Stimulated activated CD4-positive, alpha-beta T cell treated with anti-CD3 and anti-CD28 coated beads, Interleukin-4, amount 100 ng/mL, for 1 hour (primary cell): ENCODE measurements at regions not wholly inside any gene's neighbourhood (a gene's known extent, or its start where the extent isn't known, plus 50 kb on each side); places are given as distances from the start of the nearest gene placed in this dataset.
"Not testable (repeated sequence)": the region's sequence is repeated elsewhere in the genome, so short reads cannot be mapped to it uniquely, and the experiment has no call there.

Experiments used
- DNase-seq: peaks from one replicate; pipeline ENCODE4 v3.0.0-alpha.2; 2020

DNA sequence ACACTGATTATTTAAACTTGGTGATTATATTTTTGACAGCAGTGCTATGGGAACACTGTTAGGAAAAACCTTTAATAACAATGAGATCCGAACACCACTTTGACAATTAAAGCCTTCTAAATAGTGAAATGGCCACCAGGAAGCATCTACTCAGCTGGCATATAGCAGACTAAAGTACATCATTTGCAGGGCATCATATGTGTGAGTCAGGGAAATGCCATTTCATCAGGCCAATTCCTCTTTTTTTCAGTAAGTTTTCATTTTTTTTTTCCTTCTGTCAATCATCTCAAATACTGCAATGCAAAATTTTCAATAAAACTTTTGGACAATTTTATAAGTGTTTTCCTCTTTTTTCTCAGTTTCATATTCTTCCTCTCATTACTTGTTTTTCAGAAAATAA lies 521.4 kb upstream of the SEMA3D start:
- DNase-seq = no peak

DNA sequence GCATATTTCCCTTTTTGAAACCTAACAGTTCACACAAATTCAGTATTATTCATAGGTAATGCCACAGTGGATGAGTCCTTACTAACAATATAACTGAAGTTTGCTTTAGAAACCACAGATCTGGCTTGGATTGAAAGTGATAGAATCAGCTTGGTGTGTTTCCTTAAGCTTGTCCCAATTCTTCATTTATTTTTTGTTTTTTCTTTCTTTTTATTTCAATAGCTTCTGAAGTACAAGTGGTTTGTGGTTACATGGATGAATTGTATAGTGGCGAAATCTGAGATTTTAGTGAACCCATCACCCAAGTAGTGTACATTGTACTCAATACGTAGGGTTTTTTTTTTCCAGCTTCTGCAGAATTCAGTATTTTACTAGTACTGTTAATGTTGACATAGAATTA lies 518.2 kb upstream of the SEMA3D start:
- DNase-seq = no peak

DNA sequence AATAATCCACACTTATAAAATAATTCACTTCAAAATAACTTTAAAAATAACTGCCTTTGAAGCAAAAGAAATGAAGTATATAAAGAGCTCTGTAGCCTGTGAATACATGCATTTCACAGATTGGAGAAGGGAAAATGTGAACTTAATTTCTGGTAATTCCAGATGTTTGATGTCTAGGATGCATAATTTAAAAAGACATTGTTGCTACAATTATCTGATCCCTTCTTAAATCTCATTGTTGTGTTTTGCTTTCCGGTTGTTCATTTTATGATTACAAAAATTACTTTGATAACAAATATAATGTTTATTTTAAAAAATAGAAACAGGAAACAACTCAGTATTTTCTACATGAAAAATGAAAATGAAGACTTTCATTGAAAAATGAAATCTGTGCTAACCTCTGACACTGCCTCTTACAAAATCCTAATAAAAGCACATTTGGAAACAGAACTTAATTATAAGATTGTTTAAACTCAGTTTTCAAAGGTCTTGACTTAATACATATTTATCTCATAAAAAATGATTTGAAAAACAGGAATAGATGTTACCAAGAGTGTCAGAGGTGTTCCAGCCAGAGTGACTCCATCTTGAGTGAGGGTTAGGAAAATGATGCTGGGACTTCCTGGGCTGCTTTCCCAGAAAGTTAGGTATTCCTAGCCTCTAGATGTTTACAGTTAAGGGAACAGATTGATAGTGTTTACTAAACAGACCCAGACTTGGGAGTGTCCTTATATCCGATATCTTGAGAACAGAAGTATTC lies 516.6 kb upstream of the SEMA3D start:
- DNase-seq = no peak

DNA sequence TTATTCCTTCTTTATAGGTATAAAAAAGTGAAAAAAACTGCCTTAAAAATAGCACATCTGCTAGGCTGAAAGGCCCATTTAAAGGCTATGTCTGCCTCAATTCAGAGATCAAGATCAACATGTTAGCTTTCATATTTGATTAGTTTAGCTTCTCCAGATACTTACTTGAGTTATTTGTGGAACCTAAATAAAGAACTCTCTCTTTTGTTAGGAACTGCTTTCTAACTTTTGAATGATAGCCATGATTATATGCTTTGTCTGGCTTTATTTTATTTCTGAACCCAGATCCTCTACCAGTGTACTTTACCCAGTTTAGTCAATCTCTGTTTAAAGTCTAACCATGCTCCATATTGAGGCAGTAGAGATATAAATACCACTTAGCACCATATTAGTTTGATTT lies 515.5 kb upstream of the SEMA3D start:
- no peak for DNase-seq

DNA sequence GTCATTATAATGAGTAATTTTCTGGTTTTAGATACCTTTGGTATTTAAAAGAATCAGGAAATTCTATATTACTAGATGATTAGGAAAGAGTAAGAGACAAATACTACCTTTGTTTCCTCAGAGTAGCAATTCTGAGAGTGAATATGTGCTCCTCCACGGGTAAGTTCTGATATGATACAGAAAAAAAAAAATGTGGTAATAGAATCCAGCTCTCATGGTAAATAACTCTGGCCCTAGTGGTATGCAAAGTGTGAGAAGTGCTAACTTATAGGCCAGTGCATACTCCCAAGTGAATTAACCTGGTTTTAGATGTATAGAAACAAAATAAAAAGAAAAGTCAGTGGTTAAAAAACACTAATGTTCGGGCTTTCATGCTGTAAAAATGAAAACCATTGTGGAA lies 512.6 kb upstream of the SEMA3D start:
- no peak for DNase-seq

DNA sequence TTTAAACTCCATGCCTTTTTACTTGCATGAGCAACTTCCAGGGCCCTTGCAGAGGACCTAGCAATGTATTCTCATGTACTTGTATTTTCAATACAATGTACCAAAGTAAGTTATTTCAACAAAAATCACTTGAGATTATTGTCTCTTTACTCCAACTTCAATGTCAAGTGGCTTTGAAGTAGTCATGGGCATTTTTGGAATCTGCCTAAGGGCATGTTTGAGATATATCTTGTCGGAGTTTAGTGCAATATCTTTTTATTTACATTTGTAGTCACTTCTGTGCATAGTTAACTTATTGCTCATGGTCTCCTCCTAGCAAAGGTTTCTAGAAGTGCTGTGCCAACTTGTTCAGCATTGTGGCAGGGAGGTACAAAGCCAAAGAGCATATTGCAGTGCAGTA lies 508.7 kb upstream of the SEMA3D start:
- DNase-seq = no peak

DNA sequence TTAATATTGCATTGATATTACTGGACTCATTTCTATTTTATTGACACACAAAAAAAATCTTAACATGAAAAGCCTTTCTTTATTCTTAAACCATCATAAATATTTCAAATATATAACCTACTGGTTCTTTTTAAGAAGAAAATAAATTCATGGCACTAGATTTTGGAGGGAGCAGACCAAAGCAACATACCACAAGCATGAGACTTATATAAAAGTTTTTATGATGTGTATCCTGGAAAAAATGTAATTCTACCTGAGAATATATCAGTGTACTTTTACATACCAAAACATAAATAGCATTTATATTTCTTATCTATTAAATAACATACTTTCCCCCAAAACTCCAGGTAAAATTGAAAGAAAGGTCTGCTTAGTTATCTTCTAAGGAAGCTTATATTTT lies 508.2 kb upstream of the SEMA3D start:
- DNase-seq = no peak

DNA sequence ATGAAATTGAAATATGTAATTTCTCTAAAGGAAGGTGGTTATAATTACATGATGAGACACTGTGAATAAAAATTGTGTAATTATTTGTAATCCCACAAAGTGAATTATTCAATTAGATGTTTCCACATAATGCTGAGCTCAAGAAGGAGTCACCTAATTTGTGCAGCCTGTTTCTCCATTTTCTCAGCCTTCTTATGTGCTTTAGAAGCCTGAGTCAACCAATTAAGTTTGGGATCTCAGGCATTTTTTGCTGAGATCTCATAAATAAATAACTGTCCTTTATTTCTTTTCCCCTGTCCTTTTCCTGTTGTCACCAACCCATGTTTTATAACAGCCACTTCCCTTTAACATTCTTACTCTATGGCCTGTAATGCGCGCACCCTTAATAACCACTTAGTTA lies 506.5 kb upstream of the SEMA3D start:
- no peak for DNase-seq

DNA sequence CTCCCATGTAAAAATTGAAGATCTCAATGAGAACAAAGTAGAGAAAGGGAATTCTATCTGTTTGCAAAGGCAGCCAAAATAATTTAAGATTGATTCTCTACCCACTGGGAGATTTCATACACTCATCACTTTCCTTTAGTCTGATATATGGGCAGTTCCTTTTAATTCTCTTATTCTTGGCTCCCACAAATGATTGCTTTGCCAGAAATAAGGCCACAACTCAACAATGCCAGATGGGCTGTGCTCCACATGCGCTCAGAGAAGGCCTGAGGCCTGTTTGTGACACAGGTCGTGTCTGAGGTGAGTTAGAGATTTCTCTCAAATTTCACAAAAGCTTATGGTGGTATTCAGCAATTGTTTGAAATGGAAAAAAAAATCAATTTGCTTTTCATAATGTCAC lies 501.9 kb upstream of the SEMA3D start:
- DNase-seq = no peak

DNA sequence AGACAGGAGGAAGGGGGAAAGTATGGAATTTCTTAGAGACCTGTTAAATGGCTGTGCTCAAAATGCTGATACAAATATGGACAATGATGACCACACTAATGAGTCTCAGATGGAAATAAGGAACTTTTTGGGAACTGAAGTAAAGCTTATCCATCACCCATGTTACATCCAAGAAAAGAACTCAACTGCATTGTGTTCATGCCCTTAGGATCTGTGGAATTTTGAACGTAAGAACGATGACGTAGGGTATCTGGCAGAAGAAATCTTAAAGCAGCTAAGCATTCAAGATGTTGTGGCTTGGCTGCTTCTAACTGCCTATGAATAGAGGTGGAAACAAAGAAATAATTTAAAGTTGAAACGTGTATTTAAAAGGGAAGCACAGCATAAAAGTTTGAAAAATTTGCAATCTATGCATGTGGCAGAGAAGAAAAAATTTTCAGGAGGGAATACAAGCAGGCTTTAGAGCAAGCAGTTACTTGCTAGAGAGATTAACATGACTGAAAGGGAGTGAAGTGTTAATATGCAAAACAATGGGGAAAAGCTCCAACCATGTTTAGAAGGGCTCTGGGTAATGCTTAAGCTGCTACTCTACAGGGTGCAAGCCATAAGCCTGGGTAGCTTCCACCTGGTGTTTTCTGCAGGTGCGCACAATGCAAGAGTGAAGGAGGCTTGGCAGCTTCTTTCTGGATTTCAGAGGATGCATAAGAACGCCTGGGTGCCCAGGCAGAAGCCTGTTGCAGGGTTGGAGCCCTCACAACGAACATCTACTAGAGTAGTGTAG lies 499.7 kb upstream of the SEMA3D start:
- no peak for DNase-seq

DNA sequence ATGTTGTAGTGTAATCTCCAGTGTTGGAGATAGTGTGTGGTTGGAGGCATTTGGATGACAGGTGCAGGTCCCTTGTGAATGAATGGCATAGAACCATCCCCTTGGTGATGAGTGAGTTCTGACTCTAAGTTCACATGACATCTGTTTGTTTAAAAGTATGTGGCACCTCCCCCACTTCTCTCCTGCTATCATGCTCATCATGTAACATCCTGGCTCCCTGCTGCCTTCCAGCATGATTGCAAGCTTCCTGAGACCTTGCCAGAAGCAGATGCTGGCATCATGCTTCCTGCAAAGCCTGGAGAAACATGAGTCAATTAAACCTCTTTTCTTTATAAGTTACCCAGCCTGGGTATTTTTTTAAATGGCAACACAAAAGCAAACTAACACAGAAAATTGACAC lies 499.0 kb upstream of the SEMA3D start:
- DNase-seq = no peak

DNA sequence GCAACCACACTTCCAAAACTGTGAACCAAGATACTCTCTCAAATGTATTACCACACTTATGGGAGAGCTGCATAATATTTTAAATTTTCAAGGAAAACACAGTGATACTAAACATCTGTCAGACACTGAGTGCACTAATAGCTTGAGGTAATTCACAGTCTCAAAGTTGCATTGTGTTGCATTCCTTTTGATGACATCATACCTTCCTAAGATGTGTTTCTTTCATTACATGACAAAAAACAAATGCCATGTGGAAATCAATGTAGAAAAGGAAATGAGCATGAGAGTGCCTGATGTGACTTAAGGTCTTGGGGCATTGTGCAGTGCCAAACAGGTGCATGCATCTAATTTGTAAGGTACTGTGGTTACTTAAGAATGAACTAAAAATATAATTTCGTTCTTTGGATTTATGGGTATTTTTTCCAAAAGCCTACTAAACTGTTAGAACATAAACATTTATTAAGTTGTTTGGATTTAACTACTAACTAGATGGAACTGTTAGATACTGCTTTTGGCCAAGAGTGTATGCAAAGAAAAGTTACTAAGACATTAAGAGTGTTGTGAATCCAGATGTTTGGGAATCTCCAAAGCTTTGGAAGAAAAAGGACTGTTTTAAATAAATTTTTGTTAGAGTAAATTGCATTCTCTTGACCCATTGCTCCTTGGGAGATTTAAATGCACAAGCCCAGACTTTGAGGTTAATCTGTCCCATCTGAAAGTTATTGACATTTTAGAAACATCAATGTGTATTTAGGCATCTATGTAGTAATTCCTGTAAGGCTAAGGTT lies 496.2 kb upstream of the SEMA3D start:
- no peak for DNase-seq

DNA sequence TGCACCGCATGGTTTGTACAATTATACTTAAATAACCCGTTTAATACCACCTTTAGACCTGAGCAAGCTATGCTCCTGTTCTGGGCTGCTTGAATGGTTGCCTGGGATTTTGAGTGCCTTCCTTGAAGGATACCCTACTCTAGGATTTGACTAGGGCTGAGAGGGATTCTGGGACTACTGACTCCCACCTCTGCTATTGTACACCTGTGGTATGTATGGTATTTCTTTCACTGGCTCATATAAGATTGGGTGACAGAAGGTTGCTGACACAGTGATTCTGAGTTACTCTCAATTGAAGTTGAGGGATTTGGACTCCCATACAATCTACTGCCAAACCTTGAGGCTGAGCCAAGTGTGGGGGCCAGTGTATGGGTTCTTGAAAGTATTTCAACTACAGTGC lies 494.4 kb upstream of the SEMA3D start:
- no peak for DNase-seq

DNA sequence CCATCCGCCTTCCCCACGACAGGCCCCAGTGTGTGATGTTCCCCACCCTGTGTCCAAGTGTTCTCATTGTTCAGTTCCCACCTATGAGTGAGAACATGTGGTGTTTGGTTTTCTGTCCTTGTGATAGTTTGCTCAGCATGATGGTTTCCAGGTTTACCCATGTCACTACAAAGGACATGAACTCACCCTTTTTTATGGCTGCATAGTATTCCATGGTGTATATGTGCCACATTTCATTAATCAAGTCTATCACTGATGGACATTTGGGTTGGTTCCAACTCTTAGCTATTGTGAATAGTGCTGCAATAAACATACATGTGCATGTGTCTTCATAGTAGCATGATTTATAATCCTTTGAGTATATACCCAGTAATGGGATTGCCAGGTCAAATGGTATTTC lies 488.2 kb upstream of the SEMA3D start:
- not testable (repeated sequence) for DNase-seq

DNA sequence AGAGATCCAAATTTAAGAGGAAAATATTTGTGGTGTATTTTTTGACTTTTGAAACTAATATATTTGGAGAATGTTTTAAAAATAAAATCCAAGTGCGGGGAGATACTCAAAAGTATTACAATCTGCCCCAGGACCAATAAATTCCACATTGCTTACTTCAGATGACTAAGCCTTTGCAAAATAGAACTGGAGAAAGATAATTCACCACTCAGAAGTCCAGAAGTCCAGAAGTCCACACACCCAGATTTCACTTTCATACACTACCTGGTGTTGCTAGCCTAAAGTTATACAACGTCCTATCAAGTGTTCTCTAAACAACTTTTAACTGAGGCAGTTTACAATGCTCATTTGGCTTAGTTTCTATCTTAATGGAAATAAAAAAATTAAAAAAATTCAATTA lies 487.0 kb upstream of the SEMA3D start:
- no peak for DNase-seq

DNA sequence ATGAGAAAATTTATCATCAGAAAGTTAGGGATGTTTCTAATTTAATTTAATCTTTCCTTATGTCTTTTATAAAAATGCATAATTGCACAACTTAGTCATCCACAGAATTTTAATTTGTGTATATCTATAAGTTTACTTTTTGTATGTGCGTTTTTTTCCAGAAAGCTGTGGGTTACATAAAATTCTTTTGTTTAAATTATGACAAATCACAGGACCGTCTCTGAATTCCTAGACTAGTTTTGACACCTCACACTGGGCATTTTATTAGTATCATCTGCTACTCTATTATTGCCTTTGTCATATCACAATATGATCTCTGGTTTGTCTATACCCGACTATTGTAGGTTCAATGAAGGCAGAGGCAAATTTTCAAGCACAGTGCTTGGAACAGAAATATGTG lies 482.4 kb upstream of the SEMA3D start:
- DNase-seq = no peak

DNA sequence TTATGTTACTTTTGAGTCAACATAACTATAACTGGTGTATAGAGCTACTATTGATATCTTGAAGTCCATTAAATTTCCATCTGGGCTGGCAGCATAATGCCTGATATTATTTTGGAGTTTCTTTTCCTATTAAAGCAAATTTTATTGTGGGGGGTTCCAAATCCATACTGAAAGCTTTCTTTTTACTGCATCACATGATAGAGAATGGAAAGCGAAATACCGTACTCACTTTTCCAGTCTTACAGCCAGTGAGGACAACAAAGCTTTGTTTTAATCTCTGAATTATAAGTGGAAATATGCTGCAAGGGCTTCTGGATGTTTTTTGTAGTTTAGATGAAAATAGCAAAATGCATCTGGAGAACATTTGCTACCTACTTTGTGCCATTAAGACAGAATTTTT lies 477.5 kb upstream of the SEMA3D start:
- no peak for DNase-seq

DNA sequence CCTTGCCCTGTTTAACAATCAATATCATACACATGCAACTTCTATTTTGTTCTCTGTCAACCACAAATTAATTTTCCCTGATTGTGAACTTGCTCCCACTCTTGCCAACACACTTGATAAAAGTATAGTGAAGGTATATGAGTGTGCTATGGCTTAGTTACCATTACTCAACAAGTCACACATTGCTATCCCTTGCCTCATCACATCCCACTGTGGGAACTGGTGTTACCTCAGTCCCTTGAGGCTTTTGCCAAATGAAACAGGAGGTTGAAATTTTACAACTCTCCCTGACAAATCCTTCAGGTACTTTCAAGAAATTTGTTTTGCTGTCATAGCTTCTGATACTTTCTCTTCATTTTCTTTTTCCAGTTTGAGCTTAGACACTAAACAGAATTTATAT lies 472.5 kb upstream of the SEMA3D start:
- no peak for DNase-seq

DNA sequence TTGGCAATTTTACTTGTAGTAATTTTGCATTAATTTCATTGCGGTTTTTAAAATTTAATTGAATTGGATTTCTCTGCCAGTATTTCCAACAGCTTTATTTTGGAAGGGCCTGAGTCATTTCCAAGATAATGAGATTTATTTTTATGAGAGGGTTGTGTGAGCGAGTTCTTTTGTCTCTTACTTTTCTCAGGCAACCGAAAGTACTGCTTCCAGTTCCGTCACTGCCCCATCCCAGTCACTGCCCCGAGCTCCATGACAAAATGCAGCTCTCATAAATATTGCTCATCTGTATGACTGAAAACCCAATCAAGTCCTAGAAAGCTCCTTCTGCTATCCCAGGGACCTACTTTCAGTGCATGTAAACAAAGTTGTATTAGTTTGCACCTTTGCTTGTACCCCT lies 468.4 kb upstream of the SEMA3D start:
- no peak for DNase-seq

DNA sequence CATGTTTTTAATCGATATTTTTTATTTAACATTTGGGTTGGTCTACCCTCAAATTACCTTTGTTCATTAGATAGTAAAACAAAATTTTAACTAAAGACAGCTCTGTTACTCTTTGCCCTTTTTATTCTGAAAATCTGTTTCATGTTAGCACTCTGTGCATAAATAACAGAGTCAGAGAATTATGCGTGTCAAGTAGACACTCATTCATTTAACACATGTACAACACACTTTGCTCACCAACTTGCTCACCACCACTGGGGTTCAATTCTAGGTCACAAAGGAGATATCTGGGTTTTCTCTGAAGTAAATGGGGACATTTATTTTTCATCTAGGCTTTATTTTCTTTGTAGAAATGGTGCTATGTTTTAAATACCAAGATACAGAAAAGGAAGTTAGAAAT lies 457.4 kb upstream of the SEMA3D start:
- DNase-seq = no peak

DNA sequence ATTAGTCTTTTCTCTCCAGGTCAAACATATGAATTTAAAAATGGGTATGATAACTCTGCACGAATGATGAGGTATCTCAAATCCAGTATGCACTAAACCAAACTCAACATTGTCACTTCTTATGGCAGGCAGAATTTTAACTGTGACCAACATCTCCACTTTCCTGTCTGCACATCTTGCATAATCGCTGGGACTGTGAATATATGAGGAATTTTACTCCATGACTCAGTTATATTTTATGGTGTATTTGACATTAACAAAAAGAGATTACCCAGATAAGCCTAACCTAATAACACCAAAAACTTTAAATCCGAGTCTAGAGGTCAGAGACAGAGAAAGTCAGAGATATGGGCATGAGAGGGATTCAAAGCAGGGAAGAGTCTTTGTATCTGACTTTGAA lies 454.5 kb upstream of the SEMA3D start:
- DNase-seq = no peak

DNA sequence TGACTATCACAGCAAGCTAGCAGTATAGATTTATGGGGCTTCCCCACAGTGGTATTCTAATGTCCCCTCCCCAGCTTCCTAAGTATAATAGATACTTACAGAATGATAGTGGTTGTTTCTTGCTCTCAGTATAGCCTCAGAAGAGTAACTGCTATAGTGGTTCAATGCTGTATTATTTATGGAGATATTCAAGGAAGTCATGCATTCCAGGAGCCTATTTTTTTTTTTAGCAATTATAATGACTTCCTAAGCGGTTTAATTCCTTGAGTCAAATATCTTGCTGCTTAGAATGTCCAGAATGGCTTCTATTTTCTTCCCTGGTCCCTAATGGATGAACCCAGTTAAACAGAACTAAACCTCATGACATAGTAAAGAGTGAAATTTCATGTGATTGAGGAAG lies 451.5 kb upstream of the SEMA3D start:
- no peak for DNase-seq

DNA sequence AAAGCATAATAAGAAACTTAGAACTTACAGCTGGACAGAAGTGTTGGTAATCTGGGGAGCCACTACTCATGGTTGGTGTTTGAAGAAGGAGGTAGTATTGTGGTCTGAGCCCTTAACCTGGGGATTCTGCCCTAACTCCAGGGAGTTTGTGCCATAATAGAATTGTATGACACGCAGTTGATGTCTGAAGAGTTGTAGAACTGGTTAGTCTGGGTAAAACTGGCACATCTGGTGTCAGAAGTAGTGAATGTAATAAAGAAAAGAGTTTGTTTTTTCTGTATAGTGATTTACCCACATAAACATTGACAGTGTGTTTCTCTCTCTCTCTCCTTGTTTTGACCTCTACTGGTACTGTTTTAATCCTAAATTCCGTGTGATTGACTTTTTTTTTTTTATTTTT lies 448.1 kb upstream of the SEMA3D start:
- no peak for DNase-seq
